BE2C (cell line): ENCODE measurements at regions not wholly inside any gene's neighbourhood (a gene's known extent, or its start where the extent isn't known, plus 50 kb on each side); places are given as distances from the start of the nearest gene placed in this dataset.

Source experiments
- DNase-seq: peaks from one replicate; pipeline ENCODE4 v3.0.0-alpha.2; 2020
- H3K27me3 ChIP-seq: fragments of 250-450 bp; sonication (Bioruptor Pico); 2 replicates; pipeline ENCODE4 v1.5.1; 2020; ENCODE audit warnings: mild to moderate bottlenecking
- H3K36me3 ChIP-seq: fragments of 250-450 bp; sonication (Bioruptor Pico); 2 replicates; pipeline ENCODE4 v1.5.1; 2020; ENCODE audit warnings: mild to moderate bottlenecking
- H3K4me1 ChIP-seq: fragments of 250-450 bp; sonication (Bioruptor Pico); 2 replicates; pipeline ENCODE4 v1.5.1; 2020
- H3K4me3 ChIP-seq: 2 replicates; pipeline ENCODE4 v1.5.1; 2011; ENCODE audit warnings: low read depth, low read length
- H3K9me3 ChIP-seq: fragments of 250-450 bp; sonication (Bioruptor Pico); 2 replicates; pipeline ENCODE4 v1.5.1; 2020
- TF ChIP-seq, protein P1 (sequence below): IDR thresholded peaks from 2 replicates; pipeline ENCODE4 v1.5.1; 2012; ENCODE audit warnings: mild to moderate bottlenecking, low read depth, low read length

GRCh38 chr3:124372775-124373174 is 357.5 kb upstream of the UMPS start:
- Histone ChIP-seq H3K36me3 (no peaks in the 10 kb centered on the region), H3K27me3 (no peaks in the 10 kb centered on the region), H3K4me3 (no peak overlapping the region), H3K4me1 (peaks cover 30% of the 10 kb centered on the region), H3K9me3 (no peaks in the 10 kb centered on the region)
- TF ChIP-seq, protein P1, sequence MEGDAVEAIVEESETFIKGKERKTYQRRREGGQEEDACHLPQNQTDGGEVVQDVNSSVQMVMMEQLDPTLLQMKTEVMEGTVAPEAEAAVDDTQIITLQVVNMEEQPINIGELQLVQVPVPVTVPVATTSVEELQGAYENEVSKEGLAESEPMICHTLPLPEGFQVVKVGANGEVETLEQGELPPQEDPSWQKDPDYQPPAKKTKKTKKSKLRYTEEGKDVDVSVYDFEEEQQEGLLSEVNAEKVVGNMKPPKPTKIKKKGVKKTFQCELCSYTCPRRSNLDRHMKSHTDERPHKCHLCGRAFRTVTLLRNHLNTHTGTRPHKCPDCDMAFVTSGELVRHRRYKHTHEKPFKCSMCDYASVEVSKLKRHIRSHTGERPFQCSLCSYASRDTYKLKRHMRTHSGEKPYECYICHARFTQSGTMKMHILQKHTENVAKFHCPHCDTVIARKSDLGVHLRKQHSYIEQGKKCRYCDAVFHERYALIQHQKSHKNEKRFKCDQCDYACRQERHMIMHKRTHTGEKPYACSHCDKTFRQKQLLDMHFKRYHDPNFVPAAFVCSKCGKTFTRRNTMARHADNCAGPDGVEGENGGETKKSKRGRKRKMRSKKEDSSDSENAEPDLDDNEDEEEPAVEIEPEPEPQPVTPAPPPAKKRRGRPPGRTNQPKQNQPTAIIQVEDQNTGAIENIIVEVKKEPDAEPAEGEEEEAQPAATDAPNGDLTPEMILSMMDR, result no peak
- DNase-seq, result peak; percentile 28

- Histone ChIP-seq H3K9me3 (no peaks in the 10 kb centered on the region), H3K4me1 (peaks cover 30% of the 10 kb centered on the region), H3K4me3 (no peak overlapping the region), H3K27me3 (no peaks in the 10 kb centered on the region), H3K36me3 (no peaks in the 10 kb centered on the region)
- DNase-seq, result no peak
- TF ChIP-seq, protein P1, result no peak
Measured at GRCh38 chr3:124373524-124373923, 356.7 kb upstream of the UMPS start.

DNA sequence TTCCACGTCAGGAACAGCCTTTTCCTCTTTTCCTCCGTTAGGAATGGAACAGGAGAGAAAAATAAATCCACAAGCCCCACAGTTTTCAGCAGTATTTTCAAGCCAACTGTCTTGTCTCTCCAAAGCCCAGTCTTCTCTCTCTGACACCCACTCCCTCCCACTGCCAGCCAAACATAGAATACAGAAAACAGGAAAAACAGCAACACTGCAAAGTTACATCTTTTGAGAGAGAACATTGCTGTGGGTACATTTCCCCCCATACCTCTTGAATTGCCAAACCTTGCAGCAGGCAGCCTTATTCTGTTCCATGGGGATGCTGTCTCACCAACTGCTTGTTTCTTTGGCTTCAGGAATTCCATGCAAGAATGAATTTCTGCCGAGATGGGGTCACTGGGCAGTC is 355.7 kb upstream of the UMPS start:
- Histone ChIP-seq H3K9me3 (no peaks in the 10 kb centered on the region), H3K27me3 (no peaks in the 10 kb centered on the region), H3K4me1 (peaks cover 32% of the 10 kb centered on the region), H3K4me3 (no peak overlapping the region), H3K36me3 (no peaks in the 10 kb centered on the region)
- TF ChIP-seq, protein P1, result no peak
- no peak for DNase-seq

GRCh38 chr3:124381575-124382333 is 348.5 kb upstream of the UMPS start:
- TF ChIP-seq, protein P1, result no peak
- Histone ChIP-seq H3K27me3 (no peaks in the 10 kb centered on the region), H3K36me3 (no peaks in the 10 kb centered on the region; the same call in 1 of the 2 replicates), H3K4me3 (no peak overlapping the region), H3K4me1 (peaks cover 15% of the 10 kb centered on the region), H3K9me3 (no peaks in the 10 kb centered on the region)
- DNase-seq, result no peak

- TF ChIP-seq, protein P1, result no peak
- Histone ChIP-seq H3K4me3 (no peak overlapping the region), H3K27me3 (no peaks in the 10 kb centered on the region), H3K36me3 (no peaks in the 10 kb centered on the region; the same call in 1 of the 2 replicates), H3K4me1 (peaks cover 8% of the 10 kb centered on the region), H3K9me3 (no peaks in the 10 kb centered on the region)
- no peak for DNase-seq
Measured at GRCh38 chr3:124383051-124383450, 347.2 kb upstream of the UMPS start.

- no peak for DNase-seq
- TF ChIP-seq, protein P1, result no peak
- no peaks in the 10 kb centered on the region; the same call in 1 of the 2 replicates for H3K36me3 ChIP-seq
- no peaks in the 10 kb centered on the region for H3K27me3 ChIP-seq
- no peaks in the 10 kb centered on the region for H3K9me3 ChIP-seq
- no peak overlapping the region for H3K4me3 ChIP-seq
- peaks cover 8% of the 10 kb centered on the region for H3K4me1 ChIP-seq
Measured at GRCh38 chr3:124383846-124384466, 346.3 kb upstream of the UMPS start.
